ENCODE measurements at regions not wholly inside any gene's neighbourhood (a gene's known extent, or its start where the extent isn't known, plus 50 kb on each side); places are given as distances from the start of the nearest gene placed in this dataset.
"Not testable (repeated sequence)": the region's sequence is repeated elsewhere in the genome, so short reads cannot be mapped to it uniquely, and the experiment has no call there.

DNA sequence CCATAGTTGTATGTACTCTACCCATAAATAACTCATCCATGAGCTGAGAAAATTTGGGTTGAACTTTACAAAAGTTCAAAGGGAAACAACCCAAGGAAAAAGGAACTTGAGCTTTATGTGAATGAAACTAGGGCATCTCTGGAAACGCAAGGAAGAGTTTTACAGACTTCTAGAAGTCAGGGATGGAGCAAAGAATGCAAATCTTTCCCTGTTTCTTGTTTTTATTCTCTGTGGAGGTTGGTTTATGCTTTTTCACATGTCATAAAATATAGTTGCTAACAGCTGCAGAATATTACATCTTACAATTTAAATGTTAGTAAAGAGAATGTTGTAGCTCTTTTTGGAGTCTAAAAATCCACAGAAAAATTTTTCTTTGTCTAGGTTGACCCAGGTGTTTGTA, 754.1 kb downstream of the PCDH7 start:
- no peak for DNase-seq
- intact Hi-C loops (cut with DNase I; ENCODE audit: low total_unique reads) = no loop called here
- Histone ChIP-seq H3K27me3 (no peaks in the 10 kb centered on the region), H3K4me1 (no peaks in the 10 kb centered on the region), H3K27ac (no peak overlapping the region), H3K36me3 (no peaks in the 10 kb centered on the region), H3K4me3 (no peak overlapping the region), H3K9me3 (peaks cover 0 to 16% (median 4%) of the 10 kb centered on the region in 4 donors)
- WGBS, 5 donors = 69 to 81% (median 72%) methylated on average over 1 of the region's 1 CpG
- TF ChIP-seq EP300 (IDR thresholded peaks at IDR 0.05) (no peak), POLR2A (IDR thresholded peaks at IDR 0.05) (no peak), POLR2AphosphoS5 (IDR thresholded peaks at IDR 0.05) (no peak)
- TF ChIP-seq, protein P1, sequence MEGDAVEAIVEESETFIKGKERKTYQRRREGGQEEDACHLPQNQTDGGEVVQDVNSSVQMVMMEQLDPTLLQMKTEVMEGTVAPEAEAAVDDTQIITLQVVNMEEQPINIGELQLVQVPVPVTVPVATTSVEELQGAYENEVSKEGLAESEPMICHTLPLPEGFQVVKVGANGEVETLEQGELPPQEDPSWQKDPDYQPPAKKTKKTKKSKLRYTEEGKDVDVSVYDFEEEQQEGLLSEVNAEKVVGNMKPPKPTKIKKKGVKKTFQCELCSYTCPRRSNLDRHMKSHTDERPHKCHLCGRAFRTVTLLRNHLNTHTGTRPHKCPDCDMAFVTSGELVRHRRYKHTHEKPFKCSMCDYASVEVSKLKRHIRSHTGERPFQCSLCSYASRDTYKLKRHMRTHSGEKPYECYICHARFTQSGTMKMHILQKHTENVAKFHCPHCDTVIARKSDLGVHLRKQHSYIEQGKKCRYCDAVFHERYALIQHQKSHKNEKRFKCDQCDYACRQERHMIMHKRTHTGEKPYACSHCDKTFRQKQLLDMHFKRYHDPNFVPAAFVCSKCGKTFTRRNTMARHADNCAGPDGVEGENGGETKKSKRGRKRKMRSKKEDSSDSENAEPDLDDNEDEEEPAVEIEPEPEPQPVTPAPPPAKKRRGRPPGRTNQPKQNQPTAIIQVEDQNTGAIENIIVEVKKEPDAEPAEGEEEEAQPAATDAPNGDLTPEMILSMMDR (IDR thresholded peaks at IDR 0.05) = no peak

DNA sequence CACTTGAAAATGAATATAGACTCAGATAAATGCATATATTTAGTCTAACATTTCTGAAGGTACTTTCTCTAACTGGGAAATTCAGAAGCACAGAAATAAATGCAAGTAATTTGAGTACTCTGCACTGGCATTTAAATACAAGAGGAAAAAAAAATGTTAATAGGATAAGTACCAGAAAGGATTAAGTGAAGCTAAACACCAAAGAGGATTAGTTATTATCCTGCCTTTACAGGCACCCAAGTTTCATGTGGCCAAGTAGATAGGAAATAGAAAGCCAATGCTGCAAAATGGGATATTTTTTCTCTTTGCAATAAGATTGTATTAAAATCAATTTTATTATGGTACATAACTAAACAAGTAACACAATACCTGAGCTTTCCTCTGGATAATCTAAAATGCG, 762.5 kb downstream of the PCDH7 start:
- H3K9me3 ChIP-seq = no peaks in the 10 kb centered on the region
- no peak overlapping the region for H3K27ac ChIP-seq
- no peak for DNase-seq
- intact Hi-C loops (cut with DNase I; ENCODE audit: low total_unique reads) = no loop called here
- H3K4me1 ChIP-seq = no peaks in the 10 kb centered on the region
- no peaks in the 10 kb centered on the region for H3K27me3 ChIP-seq
- TF ChIP-seq EP300 (IDR thresholded peaks at IDR 0.05) (no peak), POLR2A (IDR thresholded peaks at IDR 0.05) (no peak), POLR2AphosphoS5 (IDR thresholded peaks at IDR 0.05) (no peak)
- TF ChIP-seq, protein P1 (IDR thresholded peaks at IDR 0.05) = no peak
- no peak overlapping the region for H3K4me3 ChIP-seq
- 88 to 100% (median 92%) methylated on average over 1 of the region's 1 CpG for WGBS, 5 donors
- H3K36me3 ChIP-seq = no peaks in the 10 kb centered on the region

DNA sequence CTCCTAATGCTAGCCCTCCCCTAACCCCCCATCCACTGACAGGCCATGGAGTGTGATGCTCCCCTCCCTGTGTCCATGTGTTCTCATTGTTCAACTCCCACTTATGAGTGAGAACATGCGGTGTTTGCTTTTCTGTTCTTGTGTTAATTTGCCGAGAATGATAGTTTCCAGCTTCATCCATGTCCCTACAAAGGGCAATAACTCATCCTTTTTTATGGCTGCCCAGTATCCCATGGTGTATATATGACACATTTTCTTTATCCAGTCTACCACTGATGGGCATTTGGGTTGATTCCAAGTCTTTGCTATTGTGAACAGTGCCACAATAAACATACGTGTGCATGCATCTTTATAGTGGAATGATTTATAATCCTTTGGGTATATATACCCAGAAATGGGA, 779.0 kb downstream of the PCDH7 start:
- 77 to 93% (median 86%) methylated on average over 3 of the region's 3 CpGs for WGBS, 5 donors
- H3K27me3 ChIP-seq; H3K4me1 ChIP-seq; H3K27ac ChIP-seq; H3K9me3 ChIP-seq; H3K4me3 ChIP-seq; DNase-seq; H3K36me3 ChIP-seq; intact Hi-C loops (cut with DNase I; ENCODE audit: low total_unique reads): not testable (repeated sequence)

DNA sequence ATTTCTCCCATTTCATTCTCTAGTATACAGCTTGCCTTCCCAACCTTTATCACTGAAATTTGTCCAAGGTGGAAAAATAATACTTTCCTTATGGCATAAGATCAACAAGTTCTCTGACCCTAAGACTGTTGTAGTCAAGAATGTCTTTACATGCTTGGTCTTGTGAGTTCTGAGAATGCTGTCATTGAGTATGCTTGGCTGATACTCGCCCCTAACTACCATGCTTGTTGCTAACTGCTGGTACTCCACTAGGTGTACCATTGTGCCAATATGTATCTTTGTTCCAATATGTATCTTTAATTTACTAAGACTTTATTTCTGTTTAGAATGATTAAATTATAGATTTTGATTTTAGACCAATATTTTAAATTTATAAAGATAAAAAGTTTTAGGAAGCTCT, 796.4 kb downstream of the PCDH7 start:
- no peak for DNase-seq
- Histone ChIP-seq H3K4me1 (no peaks in the 10 kb centered on the region), H3K9me3 (no peaks in the 10 kb centered on the region), H3K4me3 (no peak overlapping the region), H3K36me3 (no peaks in the 10 kb centered on the region), H3K27me3 (no peaks in the 10 kb centered on the region), H3K27ac (no peak overlapping the region)
- TF ChIP-seq POLR2A (IDR thresholded peaks at IDR 0.05) = no peak
- TF ChIP-seq, protein P1 (IDR thresholded peaks at IDR 0.05) = no peak
- TF ChIP-seq POLR2AphosphoS5 (IDR thresholded peaks at IDR 0.05) = no peak
- TF ChIP-seq EP300 (IDR thresholded peaks at IDR 0.05) = no peak
- 81 to 90% (median 87%) methylated on average over 1 of the region's 1 CpG for WGBS, 5 donors
- intact Hi-C loops (cut with DNase I; ENCODE audit: low total_unique reads) = no loop called here

DNA sequence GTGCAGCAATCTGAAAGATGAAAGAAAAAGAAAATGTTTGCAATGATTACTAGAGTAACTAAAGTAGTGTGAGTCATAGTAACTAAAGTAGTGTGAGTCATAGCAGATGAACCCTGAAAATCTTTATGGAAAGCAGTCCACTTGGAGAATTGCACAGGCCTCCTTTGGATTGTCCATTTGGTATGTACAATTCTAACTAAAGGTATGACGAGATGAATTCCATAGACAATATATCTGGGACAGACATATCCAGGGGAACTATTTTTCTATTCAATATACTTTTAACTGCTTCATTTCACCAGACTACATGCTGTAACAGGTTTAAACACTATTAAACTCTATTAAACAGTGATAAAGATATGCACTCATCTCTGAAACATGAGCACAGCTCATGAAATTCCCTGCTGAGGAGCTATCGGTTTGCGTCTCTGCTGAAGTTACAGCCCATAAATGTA, 798.7 kb downstream of the PCDH7 start:
- no peaks in the 10 kb centered on the region for H3K9me3 ChIP-seq
- WGBS, 5 donors = 84 to 92% (median 89%) methylated on average over 3 of the region's 3 CpGs
- TF ChIP-seq POLR2A (IDR thresholded peaks at IDR 0.05) (no peak), POLR2AphosphoS5 (IDR thresholded peaks at IDR 0.05) (no peak), EP300 (IDR thresholded peaks at IDR 0.05) (no peak)
- TF ChIP-seq, protein P1 (IDR thresholded peaks at IDR 0.05) = no peak
- no peaks in the 10 kb centered on the region for H3K4me1 ChIP-seq
- no peak for DNase-seq
- no peak overlapping the region for H3K4me3 ChIP-seq
- H3K27me3 ChIP-seq = no peaks in the 10 kb centered on the region
- no peak overlapping the region for H3K27ac ChIP-seq
- no peaks in the 10 kb centered on the region for H3K36me3 ChIP-seq
- intact Hi-C loops (cut with DNase I; ENCODE audit: low total_unique reads) = no loop called here

Data from stomach (tissue), 8 donors.